HEK293 (cell line): ENCODE measurements at regions not wholly inside any gene's neighbourhood (a gene's known extent, or its start where the extent isn't known, plus 50 kb on each side); places are given as distances from the start of the nearest gene placed in this dataset.

Experiments used
- CTCF ChIA-PET: fragments of 350-600 bp; formaldehyde crosslinking; extraction: SDS; loops from one replicate; lab custom pipeline; 2021; ENCODE audit warnings: antibody characterized with exemption; lab: Yijun Ruan, JAX
- POLR2A ChIA-PET: fragments of 300-600 bp; formaldehyde crosslinking; extraction: SDS; loops from one replicate; lab custom pipeline; 2020; ENCODE audit warnings: antibody characterized with exemption, inconsistent platforms; lab: Yijun Ruan, JAX
- H3K27ac ChIP-seq: fragments of 200-500 bp; sonication (Bioruptor generic); 2 replicates; pipeline ENCODE4 v1.5.1; 2014; ENCODE audit warnings: low read depth, low read length, control low read depth, inconsistent platforms; ENCODE audit errors: extremely low read depth
- H3K36me3 ChIP-seq, 2 experiments: fragments of 200-500 bp in 1 of 2; sonication (Bioruptor generic) in 1 of 2; 1 replicate in 1 of 2; 2 replicates in 1 of 2; pipeline ENCODE4 v1.5.1; 2014 to 2017; ENCODE audit warnings: inconsistent platforms in 2 of 2, low read length in 2 of 2; ENCODE audit not compliant: control insufficient read depth in 2 of 2, insufficient read depth in 1 of 2
- H3K4me1 ChIP-seq: fragments of 200-500 bp; sonication (Bioruptor generic); 2 replicates; pipeline ENCODE4 v1.5.1; 2014; ENCODE audit warnings: mild to moderate bottlenecking, low read length, inconsistent platforms; ENCODE audit not compliant: control insufficient read depth, insufficient read depth
- H3K4me3 ChIP-seq: 2 replicates; pipeline ENCODE4 v1.5.1; 2011; ENCODE audit warnings: low read depth, mild to moderate bottlenecking, control low read depth, low read length, moderate library complexity
- H3K9me3 ChIP-seq: fragments of 200-500 bp; sonication (Bioruptor generic); 2 replicates; pipeline ENCODE4 v1.5.1; 2014; ENCODE audit warnings: low read depth, low read length, inconsistent platforms; ENCODE audit not compliant: control insufficient read depth, insufficient read depth
- AEBP2 ChIP-seq: fragments of 450-650 bp; formaldehyde crosslinking; IDR thresholded peaks from 2 replicates; pipeline ENCODE4 v1.5.1; 2016; ENCODE audit warnings: missing biosample characterization, missing genetic modification characterization, borderline replicate concordance
- FEZF1 ChIP-seq: fragments of 450-650 bp; formaldehyde crosslinking; IDR thresholded peaks from 2 replicates; pipeline ENCODE4 v1.5.1; 2016; ENCODE audit warnings: missing biosample characterization, missing genetic modification characterization
- KLF10 ChIP-seq: fragments of 450-650 bp; IDR thresholded peaks from 2 replicates; pipeline ENCODE4 v1.5.1; 2018; ENCODE audit warnings: missing biosample characterization, mild to moderate bottlenecking, missing genetic modification characterization
- KLF16 ChIP-seq: fragments of 450-650 bp; formaldehyde crosslinking; IDR thresholded peaks from 2 replicates; pipeline ENCODE4 v1.5.1; 2017; ENCODE audit warnings: missing biosample characterization, missing genetic modification characterization
- MZF1 ChIP-seq: fragments of 450-650 bp; formaldehyde crosslinking; IDR thresholded peaks from 2 replicates; pipeline ENCODE4 v1.5.1; 2017; ENCODE audit warnings: missing biosample characterization, missing genetic modification characterization, borderline replicate concordance
- PRDM10 ChIP-seq: fragments of 450-650 bp; formaldehyde crosslinking; IDR thresholded peaks from 2 replicates; pipeline ENCODE4 v1.5.1; 2016; ENCODE audit warnings: missing biosample characterization, missing genetic modification characterization
- ZEB2 ChIP-seq: fragments of 450-650 bp; formaldehyde crosslinking; IDR thresholded peaks from 2 replicates; pipeline ENCODE4 v1.5.1; 2016; ENCODE audit warnings: missing biosample characterization, missing genetic modification characterization
- ZNF280D ChIP-seq: fragments of 450-650 bp; formaldehyde crosslinking; IDR thresholded peaks from 2 replicates; pipeline ENCODE4 v1.5.1; 2016; ENCODE audit warnings: missing biosample characterization, missing genetic modification characterization
- ZNF391 ChIP-seq: fragments of 450-650 bp; formaldehyde crosslinking; IDR thresholded peaks from 2 replicates; pipeline ENCODE4 v1.5.1; 2016; ENCODE audit warnings: low read depth, missing biosample characterization, missing genetic modification characterization, borderline replicate concordance
- ZNF48 ChIP-seq: fragments of 450-650 bp; formaldehyde crosslinking; IDR thresholded peaks from 2 replicates; pipeline ENCODE4 v1.5.1; 2016; ENCODE audit warnings: missing biosample characterization, missing genetic modification characterization
- ZNF521 ChIP-seq: fragments of 450-650 bp; formaldehyde crosslinking; IDR thresholded peaks from 2 replicates; pipeline ENCODE4 v1.5.1; 2017; ENCODE audit warnings: missing biosample characterization, mild to moderate bottlenecking, missing genetic modification characterization
- ZNF639 ChIP-seq: fragments of 450-650 bp; formaldehyde crosslinking; IDR thresholded peaks from 2 replicates; pipeline ENCODE4 v1.5.1; 2016; ENCODE audit warnings: missing biosample characterization, missing genetic modification characterization
- ZNF768 ChIP-seq: fragments of 450-650 bp; formaldehyde crosslinking; IDR thresholded peaks from 2 replicates; pipeline ENCODE4 v1.5.1; 2018; ENCODE audit warnings: missing biosample characterization, mild to moderate bottlenecking, missing genetic modification characterization
- ZNF785 ChIP-seq: fragments of 450-650 bp; formaldehyde crosslinking; IDR thresholded peaks from 2 replicates; pipeline ENCODE4 v1.5.1; 2016; ENCODE audit warnings: missing biosample characterization, missing genetic modification characterization
- ZNF791 ChIP-seq: fragments of 450-650 bp; formaldehyde crosslinking; IDR thresholded peaks from 2 replicates; pipeline ENCODE4 v1.5.1; 2016; ENCODE audit warnings: missing biosample characterization, missing genetic modification characterization

- H3K27ac ChIP-seq = no peak overlapping the region
- H3K4me3 ChIP-seq = no peak overlapping the region
- TF ChIP-seq ZNF521 (tag by site-specific recombination) (no peak), AEBP2 (tag by site-specific recombination) (no peak), KLF10 (no peak), ZNF280D (no peak), ZNF391 (tag by site-specific recombination) (no peak), ZNF785 (tag by site-specific recombination) (no peak), MZF1 (tag by site-specific recombination) (no peak), ZEB2 (tag by site-specific recombination) (no peak), PRDM10 (no peak), ZNF639 (no peak), FEZF1 (no peak), ZNF768 (tag by site-specific recombination) (no peak), KLF16 (tag by site-specific recombination) (no peak), ZNF48 (tag by site-specific recombination) (no peak), ZNF791 (no peak)
- H3K4me1 ChIP-seq = no peaks in the 10 kb centered on the region
- ChIA-PET CTCF (no interaction called here), POLR2A (no interaction called here)
- no peaks in the 10 kb centered on the region for H3K36me3 ChIP-seq
- H3K9me3 ChIP-seq = no peaks in the 10 kb centered on the region
These were observed 303.6 kb downstream of the BCAT1 start for GRCh38 chr12:24645254-24645653.
